ENCODE measurements at regions not wholly inside any gene's neighbourhood (a gene's known extent, or its start where the extent isn't known, plus 50 kb on each side); places are given as distances from the start of the nearest gene placed in this dataset.
"Not testable (repeated sequence)": the region's sequence is repeated elsewhere in the genome, so short reads cannot be mapped to it uniquely, and the experiment has no call there.

GRCh38 chr6:118367314-118367713, 180.8 kb upstream of the PLN start:
- TF ChIP-seq CTCF (IDR thresholded peaks at IDR 0.05), result no peak
- no peak for DNase-seq (ENCODE audit: low spot score)
- ATAC-seq (ENCODE audit: insufficient number of reproducible peaks, low FRiP score, low read depth), result no peak
- Histone ChIP-seq H3K27me3 (replicated peaks; ENCODE audit: insufficient read depth) (no peaks in the 10 kb centered on the region), H3K4me3 (no peak overlapping the region), H3K36me3 (no peaks in the 10 kb centered on the region), H3K4me1 (ENCODE audit: control insufficient read depth in 1 of 2, low read depth in 2 of 2) (peaks cover 0 to 7% of the 10 kb centered on the region in 2 donors), H3K27ac (no peak overlapping the region), H3K9me3 (peaks cover 4% of the 10 kb centered on the region)

GRCh38 chr6:118370722-118371121, 177.4 kb upstream of the PLN start:
- TF ChIP-seq CTCF (IDR thresholded peaks at IDR 0.05), result no peak
- Histone ChIP-seq H3K9me3 (peaks cover 4% of the 10 kb centered on the region), H3K4me3 (no peak overlapping the region), H3K27me3 (replicated peaks; ENCODE audit: insufficient read depth) (no peaks in the 10 kb centered on the region), H3K36me3 (no peaks in the 10 kb centered on the region), H3K4me1 (ENCODE audit: control insufficient read depth in 1 of 2, low read depth in 2 of 2) (peaks cover 0 to 13% of the 10 kb centered on the region in 2 donors), H3K27ac (no peak overlapping the region)
- ATAC-seq (ENCODE audit: insufficient number of reproducible peaks, low FRiP score, low read depth) (no peak), DNase-seq (ENCODE audit: low spot score) (no peak)

- DNase-seq (ENCODE audit: low spot score) (no peak), ATAC-seq (ENCODE audit: insufficient number of reproducible peaks, low FRiP score, low read depth) (no peak)
- H3K4me3 ChIP-seq, result no peak overlapping the region
- H3K9me3 ChIP-seq, result peaks cover 4% of the 10 kb centered on the region
- H3K4me1 ChIP-seq (ENCODE audit: control insufficient read depth in 1 of 2, low read depth in 2 of 2), result peaks cover 0 to 13% of the 10 kb centered on the region in 2 donors
- no peak for TF ChIP-seq CTCF (IDR thresholded peaks at IDR 0.05)
- no peak overlapping the region for H3K27ac ChIP-seq
- no peaks in the 10 kb centered on the region for H3K36me3 ChIP-seq
- no peaks in the 10 kb centered on the region for H3K27me3 ChIP-seq (replicated peaks; ENCODE audit: insufficient read depth)
These were observed 176.1 kb upstream of the PLN start for GRCh38 chr6:118371955-118372354.

GRCh38 chr6:118372413-118372812, 175.7 kb upstream of the PLN start:
- Histone ChIP-seq H3K4me3 (no peak overlapping the region), H3K27ac (no peak overlapping the region), H3K9me3 (peaks cover 4% of the 10 kb centered on the region), H3K4me1 (ENCODE audit: control insufficient read depth in 1 of 2, low read depth in 2 of 2) (peaks cover 0 to 13% of the 10 kb centered on the region in 2 donors), H3K36me3 (no peaks in the 10 kb centered on the region), H3K27me3 (replicated peaks; ENCODE audit: insufficient read depth) (no peaks in the 10 kb centered on the region)
- no peak for TF ChIP-seq CTCF (IDR thresholded peaks at IDR 0.05)
- no peak for DNase-seq (ENCODE audit: low spot score)
- ATAC-seq (ENCODE audit: insufficient number of reproducible peaks, low FRiP score, low read depth), result peak; percentile 76

GRCh38 chr6:118377711-118378414, 170.2 kb upstream of the PLN start:
- ATAC-seq (ENCODE audit: insufficient number of reproducible peaks, low FRiP score, low read depth), result no peak
- no peak overlapping the region for H3K4me3 ChIP-seq
- peaks cover 3 to 11% of the 10 kb centered on the region in 2 donors for H3K4me1 ChIP-seq (ENCODE audit: control insufficient read depth in 1 of 2, low read depth in 2 of 2)
- no peak for TF ChIP-seq CTCF (IDR thresholded peaks at IDR 0.05)
- no peaks in the 10 kb centered on the region for H3K27me3 ChIP-seq (replicated peaks; ENCODE audit: insufficient read depth)
- H3K36me3 ChIP-seq, result no peaks in the 10 kb centered on the region
- H3K9me3 ChIP-seq, result no peaks in the 10 kb centered on the region
- H3K27ac ChIP-seq, result no peak overlapping the region
- DNase-seq (ENCODE audit: low spot score), result no peak

GRCh38 chr6:118380620-118381019, 167.5 kb upstream of the PLN start:
- DNase-seq (ENCODE audit: low spot score); H3K4me3 ChIP-seq; H3K36me3 ChIP-seq; H3K27me3 ChIP-seq (replicated peaks; ENCODE audit: insufficient read depth); H3K9me3 ChIP-seq; H3K27ac ChIP-seq; ATAC-seq (ENCODE audit: insufficient number of reproducible peaks, low FRiP score, low read depth): not testable (repeated sequence)
- H3K4me1 ChIP-seq (ENCODE audit: control insufficient read depth in 1 of 2, low read depth in 2 of 2), result peaks cover 3 to 11% of the 10 kb centered on the region in 2 donors

Data from thoracic aorta (tissue), 2 donors.